ENCODE measurements at regions not wholly inside any gene's neighbourhood (a gene's known extent, or its start where the extent isn't known, plus 50 kb on each side); places are given as distances from the start of the nearest gene placed in this dataset.

- Histone ChIP-seq H3K36me3 (no peaks in the 10 kb centered on the region), H3K27me3 (ENCODE audit: low read depth) (peaks cover 76% of the 10 kb centered on the region), H3K9me3 (replicated peaks) (no peaks in the 10 kb centered on the region), H3K4me3 (no peak overlapping the region), H3K27ac (replicated peaks) (no peak overlapping the region), H3K4me1 (peaks cover 11% of the 10 kb centered on the region)
- no peak for TF ChIP-seq CTCF (IDR thresholded peaks at IDR 0.05; ENCODE audit: borderline replicate concordance)
- DNase-seq = no peak
- intact Hi-C loops (cut with micrococcal nuclease) = loop anchor here (10.0 kb wide), 1 partner anchor 121 kb away; no protein-coding TSS in a partner anchor
Observed at GRCh38 chr17:5715478-5715877, 131.2 kb upstream of the NLRP1 start.

GRCh38 chr17:5718726-5719125 is 134.4 kb upstream of the NLRP1 start:
- no peak for TF ChIP-seq CTCF (IDR thresholded peaks at IDR 0.05; ENCODE audit: borderline replicate concordance)
- intact Hi-C loops (cut with micrococcal nuclease) = loop anchor here (10.0 kb wide), 1 partner anchor 124 kb away; no protein-coding TSS in a partner anchor
- Histone ChIP-seq H3K4me1 (peaks cover 11% of the 10 kb centered on the region), H3K9me3 (replicated peaks) (peaks cover 1% of the 10 kb centered on the region), H3K4me3 (no peak overlapping the region), H3K36me3 (no peaks in the 10 kb centered on the region), H3K27ac (replicated peaks) (no peak overlapping the region), H3K27me3 (ENCODE audit: low read depth) (peaks cover 58% of the 10 kb centered on the region)
- DNase-seq = no peak

GRCh38 chr17:5719976-5720375 is 135.7 kb upstream of the NLRP1 start:
- peaks cover 14% of the 10 kb centered on the region for H3K9me3 ChIP-seq (replicated peaks)
- H3K4me3 ChIP-seq = no peak overlapping the region
- intact Hi-C loops (cut with micrococcal nuclease) = loop anchor here (10.0 kb wide), 1 partner anchor 125 kb away; no protein-coding TSS in a partner anchor
- H3K36me3 ChIP-seq = no peaks in the 10 kb centered on the region
- H3K27me3 ChIP-seq (ENCODE audit: low read depth) = peaks cover 45% of the 10 kb centered on the region
- peaks cover 11% of the 10 kb centered on the region for H3K4me1 ChIP-seq
- no peak overlapping the region for H3K27ac ChIP-seq (replicated peaks)
- no peak for TF ChIP-seq CTCF (IDR thresholded peaks at IDR 0.05; ENCODE audit: borderline replicate concordance)
- no peak for DNase-seq

GRCh38 chr17:5730373-5730772 is 146.1 kb upstream of the NLRP1 start:
- Histone ChIP-seq H3K27me3 (ENCODE audit: low read depth) (peaks cover 41% of the 10 kb centered on the region), H3K27ac (replicated peaks) (no peak overlapping the region), H3K4me3 (no peak overlapping the region), H3K4me1 (no peaks in the 10 kb centered on the region), H3K9me3 (replicated peaks) (peaks cover 29% of the 10 kb centered on the region), H3K36me3 (no peaks in the 10 kb centered on the region)
- intact Hi-C loops (cut with micrococcal nuclease) = no loop called here
- no peak for DNase-seq
- TF ChIP-seq CTCF (IDR thresholded peaks at IDR 0.05; ENCODE audit: borderline replicate concordance) = no peak

GRCh38 chr17:5740937-5741336 is 156.6 kb upstream of the NLRP1 start:
- intact Hi-C loops (cut with micrococcal nuclease) = no loop called here
- no peaks in the 10 kb centered on the region for H3K36me3 ChIP-seq
- peaks cover 4% of the 10 kb centered on the region for H3K4me1 ChIP-seq
- peaks cover 39% of the 10 kb centered on the region for H3K27me3 ChIP-seq (ENCODE audit: low read depth)
- H3K9me3 ChIP-seq (replicated peaks) = no peaks in the 10 kb centered on the region
- DNase-seq = no peak
- no peak overlapping the region for H3K27ac ChIP-seq (replicated peaks)
- no peak for TF ChIP-seq CTCF (IDR thresholded peaks at IDR 0.05; ENCODE audit: borderline replicate concordance)
- H3K4me3 ChIP-seq = no peak overlapping the region
